OCI-LY1 (cell line): ENCODE measurements at regions not wholly inside any gene's neighbourhood (a gene's known extent, or its start where the extent isn't known, plus 50 kb on each side); places are given as distances from the start of the nearest gene placed in this dataset.

ENCODE experiments used
- EZH2 ChIP-seq: fragments of 200-600 bp; sonication (generic), shearing (Covaris generic); IDR thresholded peaks from 2 replicates; pipeline ENCODE4 v1.8.0; 2017; ENCODE audit warnings: borderline replicate concordance, mixed run types, mild to moderate bottlenecking, antibody characterized with exemption, low read length, moderate library complexity, mixed read lengths
- TF ChIP-seq, protein P1 (sequence below): fragments of 200-600 bp; sonication (generic), shearing (Covaris generic); IDR thresholded peaks from 2 replicates; pipeline ENCODE4 v1.5.1; 2017; ENCODE audit warnings: mild to moderate bottlenecking, antibody characterized with exemption, low read length, moderate library complexity, mixed read lengths

DNA sequence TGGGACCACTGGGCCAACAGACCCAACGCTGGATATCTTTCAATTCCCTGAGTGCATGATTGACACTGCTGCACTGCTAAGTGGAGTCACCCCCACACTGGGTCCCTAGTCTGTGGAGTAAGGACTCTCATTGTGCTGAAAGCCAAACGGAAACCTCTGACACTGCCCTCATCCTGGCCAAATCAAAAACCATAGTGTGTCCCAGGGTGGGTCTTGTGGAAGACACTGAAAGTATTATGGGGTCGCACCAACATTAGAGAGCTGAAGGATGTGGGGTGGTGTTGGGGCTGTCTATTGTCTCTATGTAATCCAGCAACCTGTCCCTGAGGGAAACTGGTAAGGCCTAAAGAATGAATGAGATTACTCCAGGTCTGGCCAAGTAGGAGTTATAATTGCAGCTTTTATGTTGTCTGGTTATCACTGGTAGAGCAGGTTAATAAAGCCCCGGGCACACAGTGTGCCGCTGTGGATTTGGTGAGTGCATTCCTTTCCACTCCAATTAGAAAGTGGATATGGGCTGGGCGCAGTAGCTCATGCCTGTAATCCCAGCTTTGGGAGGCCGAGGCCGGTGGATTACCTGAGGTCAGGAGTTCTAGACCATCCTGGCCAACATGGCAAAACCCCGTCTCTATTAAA, 57.9 kb downstream of the HLA-A start:
- TF ChIP-seq, protein P1, sequence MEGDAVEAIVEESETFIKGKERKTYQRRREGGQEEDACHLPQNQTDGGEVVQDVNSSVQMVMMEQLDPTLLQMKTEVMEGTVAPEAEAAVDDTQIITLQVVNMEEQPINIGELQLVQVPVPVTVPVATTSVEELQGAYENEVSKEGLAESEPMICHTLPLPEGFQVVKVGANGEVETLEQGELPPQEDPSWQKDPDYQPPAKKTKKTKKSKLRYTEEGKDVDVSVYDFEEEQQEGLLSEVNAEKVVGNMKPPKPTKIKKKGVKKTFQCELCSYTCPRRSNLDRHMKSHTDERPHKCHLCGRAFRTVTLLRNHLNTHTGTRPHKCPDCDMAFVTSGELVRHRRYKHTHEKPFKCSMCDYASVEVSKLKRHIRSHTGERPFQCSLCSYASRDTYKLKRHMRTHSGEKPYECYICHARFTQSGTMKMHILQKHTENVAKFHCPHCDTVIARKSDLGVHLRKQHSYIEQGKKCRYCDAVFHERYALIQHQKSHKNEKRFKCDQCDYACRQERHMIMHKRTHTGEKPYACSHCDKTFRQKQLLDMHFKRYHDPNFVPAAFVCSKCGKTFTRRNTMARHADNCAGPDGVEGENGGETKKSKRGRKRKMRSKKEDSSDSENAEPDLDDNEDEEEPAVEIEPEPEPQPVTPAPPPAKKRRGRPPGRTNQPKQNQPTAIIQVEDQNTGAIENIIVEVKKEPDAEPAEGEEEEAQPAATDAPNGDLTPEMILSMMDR = no peak
- no peak for TF ChIP-seq EZH2
